HG02763 (cell line): ENCODE measurements at regions not wholly inside any gene's neighbourhood (a gene's known extent, or its start where the extent isn't known, plus 50 kb on each side); places are given as distances from the start of the nearest gene placed in this dataset.

ENCODE experiments used
- ATAC-seq: cut with Tn5 transposase; IDR thresholded peaks from one replicate; pipeline ENCODE4 v1.9.1; 2021; ENCODE audit warnings: mild to moderate bottlenecking, moderate library complexity; ENCODE audit not compliant: unreplicated experiment

DNA sequence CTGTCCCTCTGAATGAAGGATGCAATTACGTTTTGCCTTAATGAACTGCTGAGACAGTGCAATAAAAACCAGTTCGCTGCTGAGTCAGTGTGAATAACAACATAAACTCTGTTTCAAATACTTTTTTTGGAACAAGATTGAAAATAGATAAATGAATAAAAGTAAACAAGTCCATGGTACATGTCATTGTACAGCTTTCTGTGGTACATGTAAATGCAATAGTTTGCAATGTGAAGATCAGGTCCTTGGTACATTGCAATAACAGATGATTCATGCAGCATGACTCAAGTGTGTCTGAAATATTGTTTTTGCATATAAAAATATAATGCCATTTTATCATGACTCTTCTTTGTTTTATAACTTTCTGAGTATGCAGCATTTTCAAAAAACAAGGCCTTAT, 193.4 kb upstream of the PACRGL start:
- no peak for ATAC-seq

DNA sequence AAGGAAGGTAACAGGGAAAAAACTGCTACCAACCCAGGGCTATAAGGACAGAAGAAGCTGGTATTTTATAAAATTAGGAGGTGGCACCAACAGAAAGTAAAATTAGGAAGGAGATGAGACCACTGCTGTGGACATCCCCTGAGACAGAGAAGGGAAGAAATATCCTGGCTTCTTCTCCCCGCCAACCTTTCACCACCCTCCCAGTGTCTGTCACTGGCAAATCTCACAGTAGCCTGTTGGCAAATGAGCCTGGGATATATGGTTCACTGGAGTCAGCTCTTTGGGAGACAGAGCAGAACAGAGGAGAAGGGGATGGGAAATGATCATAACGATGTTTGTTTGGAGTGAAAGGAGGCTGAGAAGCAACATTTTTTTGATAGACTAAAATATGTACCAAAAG, 190.9 kb upstream of the PACRGL start:
- ATAC-seq, result no peak

DNA sequence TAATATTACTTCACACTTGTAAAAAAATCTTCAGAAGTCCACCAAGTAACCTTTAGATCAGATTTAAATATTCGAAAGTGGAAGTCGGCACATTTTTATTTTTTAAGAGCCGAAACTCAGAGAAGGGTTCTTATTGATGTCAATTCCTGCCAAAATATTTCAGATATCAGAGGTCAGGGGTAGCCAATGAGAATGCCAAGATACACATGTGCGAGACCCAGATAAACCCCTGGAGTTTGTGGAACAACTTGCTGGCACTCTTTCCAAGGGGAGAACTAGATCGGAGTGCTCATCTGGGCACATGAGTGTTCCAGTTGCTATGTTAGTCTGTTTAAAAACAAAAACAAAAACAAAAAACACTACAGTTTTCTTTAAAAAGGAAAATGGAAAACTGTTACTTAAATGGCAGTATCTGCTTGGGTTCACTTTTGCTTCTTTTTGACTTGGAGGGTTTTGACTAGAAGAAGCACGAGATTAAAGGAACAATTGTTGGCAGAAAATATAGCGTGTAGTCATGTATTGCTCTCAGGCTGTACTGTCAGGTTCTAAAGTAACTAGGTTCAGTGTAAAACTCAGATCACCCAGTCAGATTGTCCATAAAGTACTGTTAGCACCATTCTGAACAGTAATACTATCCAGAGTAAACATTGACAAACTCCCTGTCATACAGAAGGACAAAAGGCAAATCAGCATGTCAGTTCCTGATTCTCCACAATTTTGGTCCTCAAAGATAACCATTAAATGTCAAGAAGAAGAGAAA, 188.0 kb upstream of the PACRGL start:
- ATAC-seq, result no peak

DNA sequence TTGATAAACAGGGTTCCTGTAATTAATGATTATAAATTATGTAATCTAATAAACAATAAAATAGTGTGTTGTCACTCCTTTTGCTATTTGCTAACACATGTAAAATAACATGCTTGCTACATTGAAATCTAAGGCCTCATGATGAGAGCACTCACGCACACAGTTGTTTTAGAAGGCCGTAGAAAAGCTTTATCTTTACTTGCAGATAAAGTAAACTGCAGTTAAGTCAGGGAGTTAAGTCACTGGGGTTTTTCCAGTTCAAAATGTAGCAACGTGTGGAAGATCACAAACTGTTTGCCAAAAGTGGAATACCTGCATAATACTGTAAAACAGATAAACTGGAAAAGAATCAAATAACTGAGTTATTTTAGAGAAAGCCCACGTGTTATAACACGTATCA, 187.3 kb upstream of the PACRGL start:
- ATAC-seq, result no peak

DNA sequence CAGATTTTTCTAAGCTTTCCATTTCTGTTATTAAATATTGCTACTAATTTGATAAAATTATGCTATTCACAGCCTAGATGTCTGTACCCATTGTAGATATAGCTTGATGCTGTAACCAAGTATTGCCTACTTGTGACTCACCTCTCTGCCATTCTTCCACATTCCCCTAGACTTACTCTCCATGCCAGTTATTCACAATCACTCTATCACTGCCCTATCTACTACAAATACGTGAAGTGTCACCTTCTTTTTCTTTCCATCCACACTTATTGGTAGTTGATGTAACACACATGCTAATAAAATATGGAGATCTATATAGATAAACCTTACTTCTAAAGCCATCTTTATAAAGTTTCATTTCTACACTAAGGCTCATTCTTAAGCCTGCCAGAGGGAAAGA, 179.4 kb upstream of the PACRGL start:
- no peak for ATAC-seq

DNA sequence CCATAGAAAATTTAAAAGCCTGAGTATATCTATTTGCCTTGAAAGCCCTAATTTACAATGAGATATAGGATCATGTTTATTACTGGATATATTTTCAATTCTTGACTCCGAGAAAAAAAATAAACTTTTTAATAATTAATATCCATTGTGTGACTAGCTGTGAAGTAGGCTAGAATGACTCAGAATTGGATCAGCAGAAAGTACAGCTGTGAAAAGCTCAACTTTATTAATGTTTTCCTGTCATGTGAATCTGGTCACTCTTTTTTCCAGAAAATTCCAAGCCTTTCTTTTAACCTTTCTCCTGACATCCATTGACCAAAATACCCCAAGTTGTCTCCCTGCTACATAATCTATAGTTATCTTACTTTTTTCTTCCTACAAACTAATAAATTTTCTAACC, 171.8 kb upstream of the PACRGL start:
- no peak for ATAC-seq

DNA sequence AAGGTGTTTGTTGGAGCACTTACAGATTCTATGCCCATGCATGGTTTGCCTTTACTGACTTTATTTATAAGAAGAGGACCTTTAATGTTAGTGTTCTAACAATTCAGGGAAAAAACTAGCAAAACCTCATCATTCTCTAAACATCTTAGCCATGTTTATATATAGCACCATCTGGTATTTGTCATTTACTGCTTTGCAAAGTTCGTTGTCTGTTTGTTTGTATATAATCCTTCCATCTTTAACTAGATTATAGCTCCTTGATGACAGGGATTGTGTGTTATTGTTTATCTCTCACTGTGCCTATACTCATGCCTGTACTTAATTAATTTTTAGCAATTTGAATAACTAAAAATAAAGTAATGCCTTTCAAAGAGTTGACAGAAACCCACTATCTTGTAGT, 170.6 kb upstream of the PACRGL start:
- no peak for ATAC-seq

DNA sequence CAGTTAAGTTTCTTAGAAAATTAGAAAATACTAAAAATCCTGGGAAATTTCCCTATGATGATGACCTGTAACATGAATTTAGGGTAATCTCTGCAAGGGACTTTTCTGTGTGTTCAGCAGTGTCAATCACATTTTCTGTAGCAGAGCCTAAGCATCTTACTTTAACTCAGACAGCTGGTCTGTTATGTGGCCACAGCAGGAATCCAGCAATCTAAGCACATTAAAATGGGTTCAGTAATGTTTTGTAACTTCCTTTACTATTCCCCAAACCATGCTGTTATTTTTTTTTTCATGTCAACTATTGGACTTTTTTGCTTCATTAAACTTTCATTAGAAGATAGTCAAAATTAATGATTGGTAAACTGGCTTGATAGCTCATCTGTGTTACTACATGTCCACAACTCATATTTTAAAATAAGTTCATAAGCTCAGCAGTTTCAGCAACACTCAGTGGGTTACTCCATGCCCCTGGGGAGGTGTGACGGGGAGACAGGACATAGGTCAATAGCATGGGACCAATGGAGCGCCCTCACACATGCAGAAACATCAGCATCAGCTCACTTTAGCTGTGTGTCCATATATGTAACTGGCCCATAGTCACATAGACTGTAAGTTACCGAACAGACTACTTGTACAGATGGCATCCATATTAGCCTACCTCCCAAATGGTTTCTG, 168.0 kb upstream of the PACRGL start:
- no peak for ATAC-seq

DNA sequence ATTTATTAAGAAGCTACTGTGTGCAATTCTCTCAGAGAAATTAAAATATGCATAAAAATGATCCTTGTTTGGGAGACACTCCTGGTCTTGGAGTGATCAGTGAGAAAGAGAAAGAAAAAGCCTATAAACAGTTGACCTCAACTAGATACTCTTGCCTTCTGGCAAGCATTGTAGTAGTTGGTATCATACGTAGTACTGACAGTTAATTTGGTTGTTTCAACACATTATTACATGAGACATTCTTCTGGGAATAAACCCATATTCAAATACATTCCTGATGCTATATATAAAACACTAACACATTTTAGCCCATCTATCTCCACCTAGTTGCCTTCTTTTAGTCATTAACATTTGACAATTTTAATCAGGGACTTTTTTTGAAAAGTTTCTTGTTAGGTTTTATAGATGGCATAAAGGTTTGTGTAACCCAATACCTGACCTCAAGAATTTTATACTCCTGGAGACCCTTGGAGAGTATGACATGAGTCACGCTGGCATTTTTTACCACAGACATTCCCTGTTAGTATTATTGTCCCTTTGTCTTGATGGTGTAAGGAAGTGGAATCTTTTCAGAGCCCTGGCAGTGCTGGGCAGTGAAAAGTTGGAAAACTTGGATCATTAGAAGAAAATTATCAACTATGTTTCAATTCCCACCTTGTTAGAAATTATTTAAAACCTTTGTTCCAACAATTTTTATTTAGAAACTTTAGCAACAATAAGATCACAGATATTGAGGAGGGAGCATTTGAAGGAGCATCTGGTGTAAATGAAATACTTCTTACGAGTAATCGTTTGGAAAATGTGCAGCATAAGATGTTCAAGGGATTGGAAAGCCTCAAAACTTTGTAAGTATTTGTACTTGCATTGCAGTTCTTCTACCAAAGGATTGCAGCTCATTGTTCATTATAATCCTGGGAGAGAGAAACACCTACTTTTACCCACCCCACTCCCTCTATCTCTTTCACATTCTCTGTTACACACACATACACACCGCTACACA, 167.1 kb upstream of the PACRGL start:
- no peak for ATAC-seq

DNA sequence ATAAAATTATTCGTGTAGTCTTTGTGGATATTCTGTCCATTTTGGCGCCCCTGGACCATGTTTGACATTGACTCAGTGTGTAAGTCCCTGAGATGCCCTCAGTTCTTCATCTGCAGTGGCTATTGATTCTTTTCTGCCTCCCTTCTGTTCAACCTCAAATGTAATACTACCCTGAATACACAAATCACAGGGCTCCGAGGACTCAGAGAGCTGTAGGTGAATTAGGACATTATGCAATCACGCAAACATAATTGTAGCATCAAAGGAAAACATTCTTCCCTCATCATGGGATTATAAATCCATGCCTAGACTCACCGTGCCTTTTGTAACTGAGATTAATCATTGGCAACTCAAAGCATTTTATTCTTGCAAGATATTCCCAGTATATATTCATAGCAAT, 161.4 kb upstream of the PACRGL start:
- ATAC-seq, result no peak

DNA sequence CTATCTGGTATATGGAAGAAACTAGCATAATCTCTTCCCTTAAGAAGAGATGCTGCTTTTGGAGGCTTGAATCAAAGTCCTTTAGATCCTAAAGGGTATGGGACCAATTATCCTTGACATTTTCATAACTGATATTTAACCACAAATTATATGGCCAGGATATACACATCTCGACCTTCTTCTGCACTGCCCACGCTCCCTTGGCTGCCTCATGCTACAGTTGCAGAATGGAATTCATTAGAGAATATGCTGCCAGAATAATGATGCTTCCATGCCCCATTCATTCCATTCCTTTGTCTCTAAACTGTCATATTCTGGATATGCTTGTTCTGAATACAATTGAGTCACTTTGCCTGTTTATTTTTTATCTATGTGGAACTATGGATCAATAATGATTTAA, 157.1 kb upstream of the PACRGL start:
- no peak for ATAC-seq

DNA sequence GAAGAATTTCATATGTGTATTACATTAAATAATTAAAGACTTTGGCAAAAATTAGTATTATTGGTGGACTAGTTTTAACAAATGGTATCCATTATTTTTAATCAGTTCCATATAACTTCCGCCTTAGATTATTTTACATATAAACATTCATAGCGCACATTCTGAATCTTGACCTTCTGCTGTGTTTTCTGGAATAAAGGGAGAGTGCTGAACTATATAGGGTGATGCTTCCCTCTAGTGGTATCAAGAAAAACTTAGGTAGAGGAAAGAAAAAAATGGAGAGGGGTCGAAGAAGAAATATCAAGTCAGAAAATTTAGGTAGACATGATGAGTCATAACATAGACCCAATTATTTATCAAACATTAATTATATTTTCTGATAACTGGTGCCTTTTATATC, 155.6 kb upstream of the PACRGL start:
- ATAC-seq, result no peak

DNA sequence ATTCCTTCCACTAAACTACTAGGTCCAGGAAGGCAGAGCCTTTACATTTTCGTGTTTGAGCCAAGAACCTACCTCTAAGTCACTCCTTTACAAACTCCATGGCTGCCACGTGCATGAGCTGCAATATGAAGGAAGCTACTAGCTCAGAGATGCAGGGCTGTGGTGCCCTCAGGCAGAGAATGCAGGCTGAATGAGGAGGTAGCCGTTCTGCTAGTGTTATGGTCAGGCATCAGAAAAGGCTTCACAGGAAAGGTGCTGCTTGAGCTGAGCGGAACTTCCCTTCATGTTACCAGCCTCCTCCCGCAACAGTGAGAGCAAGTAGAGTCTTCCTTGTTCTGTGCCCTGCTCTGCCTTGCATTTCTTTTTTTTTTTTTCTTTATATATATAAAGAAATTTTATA, 148.3 kb upstream of the PACRGL start:
- no peak for ATAC-seq

DNA sequence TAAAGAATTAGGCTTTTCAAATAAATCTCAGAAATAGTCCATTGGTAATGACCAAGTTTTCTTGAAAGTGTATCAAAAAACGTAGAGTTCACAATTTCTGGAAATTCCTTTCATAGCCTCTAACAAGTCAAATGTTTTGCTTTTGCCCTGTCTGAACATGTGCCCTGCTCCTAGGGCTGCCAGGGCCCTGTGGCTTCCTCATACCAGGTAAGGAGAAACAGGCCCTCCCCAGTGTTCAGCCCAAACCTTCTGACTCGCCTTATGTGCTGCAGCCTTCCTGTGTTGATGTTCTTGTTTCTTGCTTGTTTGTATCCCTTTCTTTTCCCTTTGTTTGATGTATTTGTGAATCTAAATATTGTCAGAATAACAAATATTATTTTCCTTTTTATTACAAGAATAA, 146.1 kb upstream of the PACRGL start:
- no peak for ATAC-seq

DNA sequence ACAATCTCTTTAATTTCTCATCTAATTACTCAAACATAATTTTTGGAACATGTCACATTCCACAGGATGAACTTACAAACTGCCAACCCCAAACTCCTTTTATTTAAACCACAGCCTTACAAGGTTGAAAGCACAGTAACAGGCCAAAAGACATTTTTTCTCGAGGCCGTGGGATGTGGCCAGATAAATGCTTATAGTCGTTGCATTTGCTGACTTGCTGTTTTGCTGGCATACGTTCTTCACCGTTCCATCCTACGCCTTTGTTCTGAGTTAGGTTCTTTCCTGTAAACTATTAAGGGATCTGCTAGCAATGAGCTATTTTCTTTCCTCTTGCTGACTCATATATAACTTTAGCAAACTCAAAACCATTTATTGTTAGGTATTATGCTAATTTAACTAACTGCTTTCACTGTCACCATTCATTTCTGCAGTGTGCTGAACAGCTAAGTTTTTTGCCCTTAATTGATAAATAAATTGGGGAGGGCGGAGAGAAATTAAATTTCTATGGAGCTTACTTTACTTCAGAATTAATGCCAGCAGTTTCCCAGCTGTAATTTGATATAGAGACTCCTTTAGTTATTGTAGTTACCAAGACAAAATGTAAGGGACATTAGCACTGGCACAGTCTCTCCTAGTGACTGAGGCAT, 135.1 kb upstream of the PACRGL start:
- ATAC-seq, result no peak

DNA sequence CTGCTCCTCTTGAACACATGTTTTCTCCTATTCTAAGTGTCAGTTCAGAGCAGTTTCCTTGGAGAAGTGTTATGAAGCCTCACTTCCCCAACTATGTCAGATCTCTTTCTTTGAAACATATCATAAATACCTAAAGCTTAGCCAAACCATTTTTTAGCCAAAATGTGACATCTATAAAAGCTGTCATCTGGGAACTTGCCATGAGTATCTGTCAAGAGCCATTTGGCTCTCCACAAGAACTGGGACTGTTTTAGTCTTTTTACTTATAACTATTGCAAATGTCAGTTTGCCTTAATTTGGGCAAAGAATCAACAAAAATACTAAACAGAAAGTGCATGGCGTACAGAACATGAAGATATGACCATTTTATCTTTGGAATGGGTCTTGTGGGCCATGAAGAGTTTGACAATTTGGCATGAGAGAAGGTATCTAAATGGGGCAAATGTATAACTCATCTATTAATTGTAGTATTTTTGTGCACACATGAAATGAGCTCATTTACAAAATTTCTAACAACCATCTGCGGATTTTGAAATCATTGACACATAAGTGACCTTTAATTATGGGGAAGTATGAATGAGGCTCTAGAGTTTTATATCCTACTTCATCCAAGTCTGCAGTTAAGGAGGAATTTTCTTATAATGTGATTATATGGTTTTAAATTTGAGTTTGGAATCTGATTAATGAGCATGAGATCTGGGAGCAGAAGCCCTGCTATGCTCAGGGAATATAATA, 129.1 kb upstream of the PACRGL start:
- ATAC-seq, result no peak

DNA sequence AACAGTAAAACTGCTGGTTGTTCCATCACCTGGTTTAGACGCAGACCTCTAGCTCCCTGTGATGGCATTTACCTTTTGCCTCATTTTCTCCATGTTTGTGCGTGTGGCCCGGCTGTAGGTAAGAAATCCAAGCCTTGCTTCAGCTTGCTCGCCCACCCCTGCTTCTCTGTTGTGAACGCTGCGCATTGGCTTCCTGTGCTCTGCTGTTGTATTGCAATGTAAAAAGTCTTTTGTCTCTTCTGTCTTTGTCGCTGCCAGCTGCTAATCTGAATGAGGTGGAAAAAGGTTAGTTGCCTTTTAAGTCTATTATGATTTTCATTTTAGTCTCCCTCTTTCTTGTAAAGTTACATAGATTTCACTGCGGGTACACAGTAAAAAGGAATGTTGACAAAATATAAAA, 127.3 kb upstream of the PACRGL start:
- no peak for ATAC-seq

DNA sequence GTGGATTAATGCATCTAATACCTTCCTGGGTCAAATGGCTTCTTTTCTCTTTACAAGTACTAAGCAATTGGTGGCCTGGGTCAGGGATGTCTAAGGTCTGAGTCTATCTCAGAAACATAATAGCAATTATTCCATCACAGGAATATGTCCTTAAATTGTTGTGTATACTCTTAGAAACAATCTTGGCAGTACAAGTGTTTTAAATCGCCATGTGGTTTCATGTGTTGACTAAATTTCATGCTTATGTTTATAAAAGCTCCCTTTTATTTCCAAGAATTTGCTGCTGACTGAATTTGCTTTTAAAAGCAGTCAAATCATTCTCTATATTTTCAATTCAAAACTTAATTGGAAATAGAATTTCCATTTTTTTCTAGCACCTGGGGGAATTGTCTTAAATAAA, 125.3 kb upstream of the PACRGL start:
- no peak for ATAC-seq

DNA sequence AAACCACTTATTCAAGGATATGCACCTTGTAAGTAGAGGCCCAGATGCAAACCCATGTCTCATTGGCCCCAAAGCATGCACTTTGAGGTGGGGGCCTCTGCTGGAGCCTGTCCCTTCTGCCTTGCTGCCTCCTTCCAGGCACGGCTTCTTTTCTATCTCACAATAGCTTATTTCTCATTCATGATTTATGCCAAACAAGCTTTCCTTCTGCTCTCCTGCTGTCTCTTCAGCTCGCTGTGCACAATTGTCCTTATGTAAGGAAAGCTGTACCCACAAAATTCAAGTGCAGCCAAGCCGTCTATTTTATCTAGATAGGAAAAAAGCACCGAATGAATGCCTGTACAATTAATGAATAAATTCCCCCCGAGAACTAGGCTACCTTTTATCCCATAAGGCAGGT, 124.8 kb upstream of the PACRGL start:
- no peak for ATAC-seq

DNA sequence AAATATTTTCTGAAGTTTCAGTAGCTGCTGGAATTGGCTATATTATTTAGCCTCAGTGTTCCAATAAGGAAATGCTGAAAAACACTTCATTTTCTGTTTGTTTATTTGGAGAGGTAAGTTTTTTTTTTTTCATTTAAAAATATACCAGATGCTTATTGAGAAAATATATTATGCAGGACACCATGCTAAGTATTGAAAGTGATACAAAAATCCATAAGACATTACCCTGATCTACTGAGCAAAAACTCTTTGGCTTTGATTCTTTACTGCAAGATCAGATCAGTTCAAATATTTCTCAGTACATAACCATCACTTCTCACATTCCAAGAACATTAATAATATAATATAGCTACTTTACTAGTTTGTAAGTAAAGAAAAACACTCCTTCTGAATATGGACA, 123.4 kb upstream of the PACRGL start:
- ATAC-seq, result no peak
